SK-N-SH treated with all-trans-retinoic acid at 6 μM for 48 hours (cell line): ENCODE measurements at regions not wholly inside any gene's neighbourhood (a gene's known extent, or its start where the extent isn't known, plus 50 kb on each side); places are given as distances from the start of the nearest gene placed in this dataset.

Experiments used
- ATAC-seq: fragments of 200-7000 bp; cut with Tn5 transposase; 3 replicates; pipeline ENCODE4 v1.9.1; 2020; ENCODE audit warnings: mild to moderate bottlenecking, moderate library complexity
- ARNTL ChIP-seq: fragments of 450-650 bp; formaldehyde crosslinking; IDR thresholded peaks from 2 replicates; pipeline ENCODE4 v1.5.0; 2020; ENCODE audit warnings: low read depth, mild to moderate bottlenecking, moderate library complexity, borderline replicate concordance
- BACH2 ChIP-seq: fragments of 250-450 bp; sonication (Bioruptor Pico); IDR thresholded peaks from 2 replicates; pipeline ENCODE4 v1.9.0; 2021; ENCODE audit warnings: mild to moderate bottlenecking, borderline replicate concordance
- CSDC2 ChIP-seq: fragments of 250-450 bp; sonication (Bioruptor Pico); IDR thresholded peaks from 2 replicates; pipeline ENCODE4 v1.5.0; 2020; ENCODE audit warnings: mild to moderate bottlenecking, moderate library complexity
- ESRRG ChIP-seq: fragments of 250-450 bp; sonication (Bioruptor Pico); IDR thresholded peaks from 2 replicates; pipeline ENCODE4 v1.6.1; 2021; ENCODE audit warnings: mild to moderate bottlenecking
- GLIS3 ChIP-seq: fragments of 250-450 bp; sonication (Bioruptor Pico); IDR thresholded peaks from 2 replicates; pipeline ENCODE4 v1.5.0; 2020; ENCODE audit warnings: mild to moderate bottlenecking, moderate library complexity
- ISL1 ChIP-seq: fragments of 250-450 bp; sonication (Bioruptor Pico); IDR thresholded peaks from 2 replicates; pipeline ENCODE4 v2.1.2; 2022; ENCODE audit warnings: mild to moderate bottlenecking, moderate library complexity
- PPARA ChIP-seq: fragments of 250-450 bp; sonication (Bioruptor Pico); IDR thresholded peaks from 2 replicates; pipeline ENCODE4 v1.5.0; 2020; ENCODE audit warnings: mild to moderate bottlenecking, borderline replicate concordance
- RARB ChIP-seq: fragments of 250-450 bp; sonication (Bioruptor Pico); IDR thresholded peaks from 2 replicates; pipeline ENCODE4 v1.8.0; 2021; ENCODE audit warnings: mild to moderate bottlenecking, moderate library complexity
- SNAI2 ChIP-seq: fragments of 250-450 bp; sonication (Bioruptor Pico); IDR thresholded peaks from 2 replicates; pipeline ENCODE4 v1.5.0; 2020; ENCODE audit warnings: mild to moderate bottlenecking, moderate library complexity
- TCF4 ChIP-seq: fragments of 250-450 bp; sonication (Bioruptor Pico); IDR thresholded peaks from 2 replicates; pipeline ENCODE4 v1.8.0; 2021; ENCODE audit warnings: mild to moderate bottlenecking, moderate library complexity, borderline replicate concordance
- TOX ChIP-seq: fragments of 250-450 bp; sonication (Bioruptor Pico); IDR thresholded peaks from 2 replicates; pipeline ENCODE4 v1.8.0; 2021; ENCODE audit warnings: mild to moderate bottlenecking, moderate library complexity, borderline replicate concordance
- ZC3H10 ChIP-seq: fragments of 250-450 bp; sonication (Bioruptor Pico); IDR thresholded peaks from 2 replicates; pipeline ENCODE4 v1.5.1; 2021; ENCODE audit warnings: mild to moderate bottlenecking, moderate library complexity
- ZFP3 ChIP-seq: fragments of 250-450 bp; sonication (Bioruptor Pico); IDR thresholded peaks from 2 replicates; pipeline ENCODE4 v1.5.0; 2020; ENCODE audit warnings: mild to moderate bottlenecking, moderate library complexity
- ZFP30 ChIP-seq: fragments of 450-650 bp; formaldehyde crosslinking; IDR thresholded peaks from 2 replicates; pipeline ENCODE4 v1.5.0; 2022; ENCODE audit warnings: mild to moderate bottlenecking, moderate library complexity
- ZNF565 ChIP-seq: fragments of 450-650 bp; formaldehyde crosslinking; conservative IDR thresholded peaks from 2 replicates; pipeline ENCODE4 v1.5.0; 2020; ENCODE audit warnings: low read depth, mild to moderate bottlenecking, moderate library complexity
- ZNF70 ChIP-seq: fragments of 450-650 bp; formaldehyde crosslinking; IDR thresholded peaks from 2 replicates; pipeline ENCODE4 v1.5.0; 2020; ENCODE audit warnings: mild to moderate bottlenecking, moderate library complexity
- ZNF8 ChIP-seq: fragments of 450-650 bp; formaldehyde crosslinking; IDR thresholded peaks from 2 replicates; pipeline ENCODE4 v1.5.0; 2020; ENCODE audit warnings: mild to moderate bottlenecking, moderate library complexity
- TF ChIP-seq, protein P1 (sequence below): fragments of 250-450 bp; sonication (Bioruptor Pico); IDR thresholded peaks from 2 replicates; pipeline ENCODE4 v1.5.0; 2020; ENCODE audit warnings: mild to moderate bottlenecking, moderate library complexity
- TF ChIP-seq, protein P2 (sequence below): fragments of 250-450 bp; sonication (Bioruptor Pico); IDR thresholded peaks from 2 replicates; pipeline ENCODE4 v1.5.1; 2020; ENCODE audit warnings: low read depth, mild to moderate bottlenecking, moderate library complexity
- TF ChIP-seq, protein P3 (sequence below): fragments of 250-450 bp; sonication (Bioruptor Pico); IDR thresholded peaks from 2 replicates; pipeline ENCODE4 v1.8.0; 2021; ENCODE audit warnings: low read depth, mild to moderate bottlenecking, moderate library complexity, borderline replicate concordance

DNA sequence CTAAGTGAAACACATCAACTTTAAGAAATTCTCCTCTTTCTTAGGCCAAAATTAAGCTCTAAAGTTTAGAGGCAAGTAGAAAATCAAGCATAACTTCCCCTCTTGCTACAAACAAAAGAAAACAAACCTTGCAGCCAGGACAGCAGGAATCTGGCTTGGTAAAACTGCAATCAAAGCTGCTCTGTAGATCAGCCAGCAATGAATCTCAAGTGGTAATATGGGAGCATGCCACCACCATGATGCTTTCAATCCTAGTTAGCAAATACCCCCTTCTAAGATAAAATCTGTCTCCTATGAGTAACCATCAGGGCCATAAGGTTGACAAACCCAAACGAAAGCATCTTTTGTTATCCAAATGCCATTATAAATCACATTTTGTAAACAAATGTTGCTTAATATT, 208.3 kb upstream of the PLSCR5 start:
- TF ChIP-seq TOX (CRISPR knock-in tag) = no peak
- no peak for TF ChIP-seq ZNF8 (CRISPR knock-in tag)
- TF ChIP-seq CSDC2 (CRISPR knock-in tag) = no peak
- no peak for TF ChIP-seq RARB (CRISPR knock-in tag)
- TF ChIP-seq ESRRG = no peak
- TF ChIP-seq ZNF70 (CRISPR knock-in tag) = no peak
- TF ChIP-seq, protein P1, sequence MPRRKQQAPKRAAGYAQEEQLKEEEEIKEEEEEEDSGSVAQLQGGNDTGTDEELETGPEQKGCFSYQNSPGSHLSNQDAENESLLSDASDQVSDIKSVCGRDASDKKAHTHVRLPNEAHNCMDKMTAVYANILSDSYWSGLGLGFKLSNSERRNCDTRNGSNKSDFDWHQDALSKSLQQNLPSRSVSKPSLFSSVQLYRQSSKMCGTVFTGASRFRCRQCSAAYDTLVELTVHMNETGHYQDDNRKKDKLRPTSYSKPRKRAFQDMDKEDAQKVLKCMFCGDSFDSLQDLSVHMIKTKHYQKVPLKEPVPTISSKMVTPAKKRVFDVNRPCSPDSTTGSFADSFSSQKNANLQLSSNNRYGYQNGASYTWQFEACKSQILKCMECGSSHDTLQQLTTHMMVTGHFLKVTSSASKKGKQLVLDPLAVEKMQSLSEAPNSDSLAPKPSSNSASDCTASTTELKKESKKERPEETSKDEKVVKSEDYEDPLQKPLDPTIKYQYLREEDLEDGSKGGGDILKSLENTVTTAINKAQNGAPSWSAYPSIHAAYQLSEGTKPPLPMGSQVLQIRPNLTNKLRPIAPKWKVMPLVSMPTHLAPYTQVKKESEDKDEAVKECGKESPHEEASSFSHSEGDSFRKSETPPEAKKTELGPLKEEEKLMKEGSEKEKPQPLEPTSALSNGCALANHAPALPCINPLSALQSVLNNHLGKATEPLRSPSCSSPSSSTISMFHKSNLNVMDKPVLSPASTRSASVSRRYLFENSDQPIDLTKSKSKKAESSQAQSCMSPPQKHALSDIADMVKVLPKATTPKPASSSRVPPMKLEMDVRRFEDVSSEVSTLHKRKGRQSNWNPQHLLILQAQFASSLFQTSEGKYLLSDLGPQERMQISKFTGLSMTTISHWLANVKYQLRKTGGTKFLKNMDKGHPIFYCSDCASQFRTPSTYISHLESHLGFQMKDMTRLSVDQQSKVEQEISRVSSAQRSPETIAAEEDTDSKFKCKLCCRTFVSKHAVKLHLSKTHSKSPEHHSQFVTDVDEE (CRISPR knock-in tag) = no peak
- TF ChIP-seq, protein P2, sequence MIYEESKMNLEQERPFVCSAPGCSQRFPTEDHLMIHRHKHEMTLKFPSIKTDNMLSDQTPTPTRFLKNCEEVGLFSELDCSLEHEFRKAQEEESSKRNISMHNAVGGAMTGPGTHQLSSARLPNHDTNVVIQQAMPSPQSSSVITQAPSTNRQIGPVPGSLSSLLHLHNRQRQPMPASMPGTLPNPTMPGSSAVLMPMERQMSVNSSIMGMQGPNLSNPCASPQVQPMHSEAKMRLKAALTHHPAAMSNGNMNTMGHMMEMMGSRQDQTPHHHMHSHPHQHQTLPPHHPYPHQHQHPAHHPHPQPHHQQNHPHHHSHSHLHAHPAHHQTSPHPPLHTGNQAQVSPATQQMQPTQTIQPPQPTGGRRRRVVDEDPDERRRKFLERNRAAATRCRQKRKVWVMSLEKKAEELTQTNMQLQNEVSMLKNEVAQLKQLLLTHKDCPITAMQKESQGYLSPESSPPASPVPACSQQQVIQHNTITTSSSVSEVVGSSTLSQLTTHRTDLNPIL (CRISPR knock-in tag) = no peak
- no peak for TF ChIP-seq GLIS3 (CRISPR knock-in tag)
- TF ChIP-seq BACH2 (CRISPR knock-in tag) = no peak
- TF ChIP-seq SNAI2 (CRISPR knock-in tag) = no peak
- TF ChIP-seq ISL1 (CRISPR knock-in tag) = no peak
- TF ChIP-seq TCF4 = no peak
- TF ChIP-seq ZC3H10 = no peak
- TF ChIP-seq PPARA (CRISPR knock-in tag) = no peak
- ATAC-seq = no peak

DNA sequence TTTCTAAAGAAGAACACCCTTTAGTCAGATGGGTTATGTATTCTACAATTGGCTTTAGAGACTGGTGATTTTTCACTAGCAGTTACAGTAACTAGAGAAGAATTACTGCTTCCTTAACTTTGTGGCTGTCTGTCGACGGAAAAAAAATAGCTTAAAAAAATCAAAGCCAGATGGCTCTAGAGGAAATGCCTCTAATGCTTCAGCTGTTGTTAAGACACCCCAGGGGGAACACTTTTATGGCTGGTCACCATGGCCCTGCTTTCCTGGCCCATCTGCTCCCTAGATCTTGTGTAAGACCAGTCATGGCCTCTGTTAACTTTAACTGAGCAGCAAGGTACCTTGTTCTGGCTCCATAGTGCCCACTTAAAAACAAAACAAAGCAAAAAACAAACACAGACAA, 198.6 kb upstream of the PLSCR5 start:
- ATAC-seq = peak; percentile 79
- TF ChIP-seq PPARA (CRISPR knock-in tag) = no peak
- TF ChIP-seq ARNTL (CRISPR knock-in tag) = no peak
- no peak for TF ChIP-seq ZNF565
- TF ChIP-seq, protein P3, sequence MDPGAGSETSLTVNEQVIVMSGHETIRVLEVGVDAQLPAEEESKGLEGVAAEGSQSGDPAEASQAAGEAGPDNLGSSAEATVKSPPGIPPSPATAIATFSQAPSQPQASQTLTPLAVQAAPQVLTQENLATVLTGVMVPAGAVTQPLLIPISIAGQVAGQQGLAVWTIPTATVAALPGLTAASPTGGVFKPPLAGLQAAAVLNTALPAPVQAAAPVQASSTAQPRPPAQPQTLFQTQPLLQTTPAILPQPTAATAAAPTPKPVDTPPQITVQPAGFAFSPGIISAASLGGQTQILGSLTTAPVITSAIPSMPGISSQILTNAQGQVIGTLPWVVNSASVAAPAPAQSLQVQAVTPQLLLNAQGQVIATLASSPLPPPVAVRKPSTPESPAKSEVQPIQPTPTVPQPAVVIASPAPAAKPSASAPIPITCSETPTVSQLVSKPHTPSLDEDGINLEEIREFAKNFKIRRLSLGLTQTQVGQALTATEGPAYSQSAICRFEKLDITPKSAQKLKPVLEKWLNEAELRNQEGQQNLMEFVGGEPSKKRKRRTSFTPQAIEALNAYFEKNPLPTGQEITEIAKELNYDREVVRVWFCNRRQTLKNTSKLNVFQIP (CRISPR knock-in tag) = no peak
- TF ChIP-seq, protein P1 (CRISPR knock-in tag) = no peak
- TF ChIP-seq TOX (CRISPR knock-in tag) = no peak
- no peak for TF ChIP-seq TCF4
- no peak for TF ChIP-seq GLIS3 (CRISPR knock-in tag)
- no peak for TF ChIP-seq ESRRG
- TF ChIP-seq, protein P2 (CRISPR knock-in tag) = no peak

DNA sequence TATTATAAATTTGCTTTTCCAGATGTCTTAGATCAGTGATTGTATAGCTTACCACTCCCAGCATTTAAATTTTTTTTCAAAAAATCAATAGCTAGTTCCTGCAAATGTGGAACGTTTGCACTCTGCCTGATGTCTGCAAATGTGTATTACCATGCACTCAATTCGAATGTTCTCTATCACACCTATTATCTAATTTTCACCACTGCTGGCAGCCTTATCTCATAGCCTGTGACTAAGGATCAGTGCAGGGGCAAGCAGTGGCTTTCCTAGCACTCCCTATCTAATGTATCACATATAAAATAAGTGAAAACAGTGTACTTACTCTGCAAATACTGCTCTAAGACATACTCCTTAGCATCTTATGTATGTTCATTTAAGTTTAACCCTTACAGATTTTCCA, 196.3 kb upstream of the PLSCR5 start:
- no peak for TF ChIP-seq ZFP3
- no peak for TF ChIP-seq ISL1 (CRISPR knock-in tag)
- TF ChIP-seq BACH2 (CRISPR knock-in tag) = no peak
- TF ChIP-seq ZFP30 (CRISPR knock-in tag) = no peak
- no peak for TF ChIP-seq ARNTL (CRISPR knock-in tag)
- no peak for TF ChIP-seq ZNF70 (CRISPR knock-in tag)
- TF ChIP-seq ZC3H10 = no peak
- TF ChIP-seq SNAI2 (CRISPR knock-in tag) = no peak
- no peak for TF ChIP-seq TCF4
- TF ChIP-seq, protein P1 (CRISPR knock-in tag) = no peak
- TF ChIP-seq, protein P3 (CRISPR knock-in tag) = no peak
- no peak for TF ChIP-seq GLIS3 (CRISPR knock-in tag)
- TF ChIP-seq ESRRG = no peak
- no peak for ATAC-seq
